ENCODE measurements at regions not wholly inside any gene's neighbourhood (a gene's known extent, or its start where the extent isn't known, plus 50 kb on each side); places are given as distances from the start of the nearest gene placed in this dataset.

DNA sequence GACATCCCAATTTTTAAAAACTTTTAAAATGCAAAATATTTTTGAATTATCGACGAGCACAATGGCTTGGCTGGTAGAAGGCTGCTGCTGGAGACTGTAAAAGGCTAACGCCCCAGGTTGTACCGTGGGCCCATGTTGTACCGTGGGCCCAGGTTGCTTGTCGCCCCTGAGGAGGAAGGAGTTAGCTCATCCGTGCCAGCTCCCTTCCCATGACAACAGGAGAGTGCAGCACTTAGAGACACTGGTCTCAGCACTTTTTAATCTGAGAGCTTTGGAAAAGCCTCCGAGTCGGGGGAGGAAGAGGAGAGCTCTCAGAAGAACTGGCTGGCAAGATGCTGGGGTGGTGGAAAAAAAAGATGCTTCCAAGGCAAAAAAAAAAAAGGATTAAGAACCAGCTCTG is 50.3 kb upstream of the CACNA1A start:
- no peak for TF ChIP-seq EZH2phosphoT487 (IDR thresholded peaks at IDR 0.05; ENCODE audit: borderline replicate concordance, low read depth, low read length)
- TF ChIP-seq, protein P1, sequence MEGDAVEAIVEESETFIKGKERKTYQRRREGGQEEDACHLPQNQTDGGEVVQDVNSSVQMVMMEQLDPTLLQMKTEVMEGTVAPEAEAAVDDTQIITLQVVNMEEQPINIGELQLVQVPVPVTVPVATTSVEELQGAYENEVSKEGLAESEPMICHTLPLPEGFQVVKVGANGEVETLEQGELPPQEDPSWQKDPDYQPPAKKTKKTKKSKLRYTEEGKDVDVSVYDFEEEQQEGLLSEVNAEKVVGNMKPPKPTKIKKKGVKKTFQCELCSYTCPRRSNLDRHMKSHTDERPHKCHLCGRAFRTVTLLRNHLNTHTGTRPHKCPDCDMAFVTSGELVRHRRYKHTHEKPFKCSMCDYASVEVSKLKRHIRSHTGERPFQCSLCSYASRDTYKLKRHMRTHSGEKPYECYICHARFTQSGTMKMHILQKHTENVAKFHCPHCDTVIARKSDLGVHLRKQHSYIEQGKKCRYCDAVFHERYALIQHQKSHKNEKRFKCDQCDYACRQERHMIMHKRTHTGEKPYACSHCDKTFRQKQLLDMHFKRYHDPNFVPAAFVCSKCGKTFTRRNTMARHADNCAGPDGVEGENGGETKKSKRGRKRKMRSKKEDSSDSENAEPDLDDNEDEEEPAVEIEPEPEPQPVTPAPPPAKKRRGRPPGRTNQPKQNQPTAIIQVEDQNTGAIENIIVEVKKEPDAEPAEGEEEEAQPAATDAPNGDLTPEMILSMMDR (conservative IDR thresholded peaks at IDR 0.05; ENCODE audit: low read length), result no peak
- CTCF ChIA-PET (ENCODE audit: unreplicated experiment), result no interaction called here
- Histone ChIP-seq H4K20me1 (ENCODE audit: insufficient read depth, low read length) (no peaks in the 10 kb centered on the region), H3K4me1 (ENCODE audit: insufficient read depth, low read length, poor library complexity, severe bottlenecking) (no peaks in the 10 kb centered on the region), H3K79me2 (ENCODE audit: insufficient read depth, low read depth, low read length) (no peaks in the 10 kb centered on the region), H3K4me3 (ENCODE audit: low read depth, low read length, poor library complexity, severe bottlenecking) (no peak overlapping the region), H2AFZ (ENCODE audit: low read length) (no peak overlapping the region), H3K36me3 (ENCODE audit: insufficient read depth, low read length) (no peaks in the 10 kb centered on the region), H3K4me2 (ENCODE audit: low read length) (no peak overlapping the region), H3K9me2 (ENCODE audit: insufficient read depth, low read length) (no peaks in the 10 kb centered on the region), H3K9me3 (ENCODE audit: low read length) (no peaks in the 10 kb centered on the region), H3K27ac (ENCODE audit: low read depth, low read length, poor library complexity, severe bottlenecking) (no peak overlapping the region)
- POLR2A ChIA-PET, result interaction anchor here (0.6 kb wide), 2 partner anchors 45 to 1015 kb away, joined by 3 read pairs; no protein-coding TSS in a partner anchor
- BruUV-seq (replicated peaks), result no TSS peak
- DNase-seq (ENCODE audit: low spot score), result no peak
- intact Hi-C loops (cut with micrococcal nuclease; ENCODE audit: unreplicated experiment), result no loop called here
